ENCODE measurements at regions not wholly inside any gene's neighbourhood (a gene's known extent, or its start where the extent isn't known, plus 50 kb on each side); places are given as distances from the start of the nearest gene placed in this dataset.

- Histone ChIP-seq H3K9me2 (ENCODE audit: insufficient read depth) (peaks cover 15% of the 10 kb centered on the region), H3K27ac (ENCODE audit: low read depth) (no peak overlapping the region), H3K79me2 (replicated peaks; ENCODE audit: insufficient read depth) (no peaks in the 10 kb centered on the region), H3K36me3 (ENCODE audit: insufficient read depth) (no peaks in the 10 kb centered on the region), H3K4me3 (no peak overlapping the region), H3K4me1 (ENCODE audit: insufficient read depth) (peaks cover 17% of the 10 kb centered on the region), H3K27me3 (ENCODE audit: insufficient read depth) (no peaks in the 10 kb centered on the region), H2AFZ (no peak overlapping the region), H4K20me1 (replicated peaks; ENCODE audit: insufficient read depth) (no peaks in the 10 kb centered on the region), H3F3A (replicated peaks; ENCODE audit: low read depth) (no peaks in the 10 kb centered on the region), H3K4me2 (no peak overlapping the region)
- TF ChIP-seq JUNB (IDR thresholded peaks at IDR 0.05; ENCODE audit: unreplicated experiment) = no peak
- TF ChIP-seq ZNF331 (CRISPR knock-in tag; IDR thresholded peaks at IDR 0.05; ENCODE audit: low read depth) = no peak
- TF ChIP-seq ETS1 (IDR thresholded peaks at IDR 0.05) = no peak
- TF ChIP-seq NANOG (IDR thresholded peaks at IDR 0.05; ENCODE audit: borderline replicate concordance) = no peak
- TF ChIP-seq CREB1 (CRISPR knock-in tag; IDR thresholded peaks at IDR 0.05; ENCODE audit: low read depth) = no peak
- peaks cover 13% of the 10 kb centered on the region; the same call in 1 of the 3 replicates for H3K9me3 Mint-ChIP-seq
- H3K4me1 Mint-ChIP-seq = peaks cover 22% of the 10 kb centered on the region
- DNase-seq (ENCODE audit: low spot score) = no peak
- H3K27me3 Mint-ChIP-seq (ENCODE audit: insufficient read depth, low read depth, poor library complexity) = peaks cover 6% of the 10 kb centered on the region
- peaks cover 9% of the 10 kb centered on the region; the same call in 2 of the 3 replicates for H3K36me3 Mint-ChIP-seq (ENCODE audit: low read depth)
- no peak for ATAC-seq
- H3K4me3 Mint-ChIP-seq = no peak overlapping the region
- no peak overlapping the region for H3K27ac Mint-ChIP-seq
Measured at GRCh38 chr16:47777220-47777619, 316.1 kb downstream of the PHKB start.

GRCh38 chr16:47774661-47775060 is 313.5 kb downstream of the PHKB start:
- Histone ChIP-seq H3K9me2 (ENCODE audit: insufficient read depth) (peaks cover 15% of the 10 kb centered on the region), H3K27me3 (ENCODE audit: insufficient read depth) (no peaks in the 10 kb centered on the region), H3K4me1 (ENCODE audit: insufficient read depth) (peaks cover 5% of the 10 kb centered on the region; the same call in 1 of the 2 replicates), H2AFZ (no peak overlapping the region), H3K4me3 (no peak overlapping the region), H4K20me1 (replicated peaks; ENCODE audit: insufficient read depth) (no peaks in the 10 kb centered on the region), H3K79me2 (replicated peaks; ENCODE audit: insufficient read depth) (no peaks in the 10 kb centered on the region), H3F3A (replicated peaks; ENCODE audit: low read depth) (no peaks in the 10 kb centered on the region), H3K36me3 (ENCODE audit: insufficient read depth) (no peaks in the 10 kb centered on the region), H3K4me2 (no peak overlapping the region), H3K27ac (ENCODE audit: low read depth) (no peak overlapping the region)
- DNase-seq (ENCODE audit: low spot score) = peak; percentile 55
- peaks cover 7% of the 10 kb centered on the region for H3K4me1 Mint-ChIP-seq
- H3K9me3 Mint-ChIP-seq = peaks cover 13% of the 10 kb centered on the region; the same call in 1 of the 3 replicates
- no peak overlapping the region for H3K4me3 Mint-ChIP-seq
- no peak overlapping the region for H3K27ac Mint-ChIP-seq
- no peak for TF ChIP-seq POLR2AphosphoS5 (IDR thresholded peaks at IDR 0.05; ENCODE audit: low read depth)
- TF ChIP-seq NANOG (IDR thresholded peaks at IDR 0.05; ENCODE audit: borderline replicate concordance) = no peak
- TF ChIP-seq CTCF (conservative IDR thresholded peaks at IDR 0.05; ENCODE audit: low read depth in 2 of 2) = no peak; a peak in 2 of 4 replicates
- no peak for TF ChIP-seq ZNF462 (CRISPR knock-in tag; IDR thresholded peaks at IDR 0.05)
- peaks cover 6% of the 10 kb centered on the region for H3K27me3 Mint-ChIP-seq (ENCODE audit: insufficient read depth, low read depth, poor library complexity)
- ATAC-seq = no peak
- peaks cover 9% of the 10 kb centered on the region; the same call in 2 of the 3 replicates for H3K36me3 Mint-ChIP-seq (ENCODE audit: low read depth)
